OCI-LY7 (cell line): ENCODE measurements at regions not wholly inside any gene's neighbourhood (a gene's known extent, or its start where the extent isn't known, plus 50 kb on each side); places are given as distances from the start of the nearest gene placed in this dataset.

Source experiments
- BruUV-seq: library from RNA; stranded (reverse); fragments of 400-500 nt; replicated peaks from 2 replicates; lab custom pipeline; 2021; lab: Mats Ljungman, UMichigan
- CTCF ChIA-PET: fragments of 300-600 bp; sonication (Branson Sonifier 250); formaldehyde crosslinking; loops from one replicate; lab custom pipeline; 2022; ENCODE audit warnings: antibody characterized with exemption; ENCODE audit not compliant: unreplicated experiment; lab: Charles Lee
- POLR2A ChIA-PET: fragments of 300-600 bp; sonication (Branson Sonifier 250); formaldehyde crosslinking; loops from one replicate; lab custom pipeline; 2022; ENCODE audit warnings: antibody characterized with exemption; lab: Charles Lee
- DNase-seq: peaks from one replicate; pipeline ENCODE4 v3.0.0-alpha.2; 2015; ENCODE audit warnings: low spot score
- H2AFZ ChIP-seq: fragments of 200-600 bp; sonication (generic), shearing (Covaris generic); 2 replicates; pipeline ENCODE4 v1.6.1; 2014; ENCODE audit warnings: mild to moderate bottlenecking, antibody characterized with exemption, low read length, moderate library complexity
- H3K27ac ChIP-seq: fragments of 200-600 bp; sonication (generic); 2 replicates; pipeline ENCODE4 v1.5.1; 2014; ENCODE audit warnings: mixed run types, low read depth, mild to moderate bottlenecking, moderate library complexity, low read length, inconsistent platforms; ENCODE audit not compliant: poor library complexity, severe bottlenecking
- H3K36me3 ChIP-seq: fragments of 200-600 bp; sonication (generic); 2 replicates; pipeline ENCODE4 v1.6.1; 2014; ENCODE audit warnings: mild to moderate bottlenecking, antibody characterized with exemption, low read length, moderate library complexity, mixed read lengths; ENCODE audit not compliant: insufficient read depth
- H3K4me1 ChIP-seq: fragments of 200-600 bp; sonication (generic); 2 replicates; pipeline ENCODE4 v1.5.1; 2014; ENCODE audit warnings: mild to moderate bottlenecking, low read length; ENCODE audit not compliant: insufficient read depth, poor library complexity, severe bottlenecking
- H3K4me2 ChIP-seq: fragments of 200-600 bp; sonication (generic); 2 replicates; pipeline ENCODE4 v1.6.1; 2014; ENCODE audit warnings: mild to moderate bottlenecking, low read length
- H3K4me3 ChIP-seq: fragments of 200-600 bp; sonication (generic); 2 replicates; pipeline ENCODE4 v1.5.1; 2014; ENCODE audit warnings: mild to moderate bottlenecking, low read depth, low read length; ENCODE audit not compliant: poor library complexity, severe bottlenecking
- H3K79me2 ChIP-seq: fragments of 200-600 bp; sonication (generic); 2 replicates; pipeline ENCODE4 v1.6.1; 2016; ENCODE audit warnings: low read depth, mild to moderate bottlenecking, low read length, moderate library complexity, mixed read lengths; ENCODE audit not compliant: insufficient read depth
- H3K9me2 ChIP-seq: fragments of 200-600 bp; sonication (generic); 2 replicates; pipeline ENCODE4 v1.6.1; 2016; ENCODE audit warnings: mild to moderate bottlenecking, low read length, mixed read lengths; ENCODE audit not compliant: insufficient read depth
- H3K9me3 ChIP-seq: fragments of 200-600 bp; sonication (generic); 2 replicates; pipeline ENCODE4 v1.6.1; 2014; ENCODE audit warnings: mild to moderate bottlenecking, mixed run types, low read length, mixed read lengths
- H4K20me1 ChIP-seq: fragments of 200-600 bp; sonication (generic); 2 replicates; pipeline ENCODE4 v1.6.1; 2014; ENCODE audit warnings: mild to moderate bottlenecking, antibody characterized with exemption, low read length, moderate library complexity, mixed read lengths; ENCODE audit not compliant: insufficient read depth
- CTCF ChIP-seq: fragments of 200-600 bp; sonication (generic); conservative IDR thresholded peaks from 2 replicates; pipeline ENCODE4 v1.5.1; 2014; ENCODE audit warnings: mild to moderate bottlenecking, antibody characterized with exemption, low read length, moderate library complexity, mixed read lengths
- EZH2phosphoT487 ChIP-seq: fragments of 200-600 bp; sonication (generic); IDR thresholded peaks from 2 replicates; pipeline ENCODE4 v1.6.1; 2018; ENCODE audit warnings: low read depth, borderline replicate concordance, mild to moderate bottlenecking, mixed run types, antibody characterized with exemption, low read length, moderate library complexity, mixed read lengths
- intact Hi-C: fragments of 100-400 bp; cut with micrococcal nuclease; formaldehyde crosslinking; loops from one replicate; pipeline ENCODE4 v1.10.0; 2022; ENCODE audit not compliant: unreplicated experiment

DNA sequence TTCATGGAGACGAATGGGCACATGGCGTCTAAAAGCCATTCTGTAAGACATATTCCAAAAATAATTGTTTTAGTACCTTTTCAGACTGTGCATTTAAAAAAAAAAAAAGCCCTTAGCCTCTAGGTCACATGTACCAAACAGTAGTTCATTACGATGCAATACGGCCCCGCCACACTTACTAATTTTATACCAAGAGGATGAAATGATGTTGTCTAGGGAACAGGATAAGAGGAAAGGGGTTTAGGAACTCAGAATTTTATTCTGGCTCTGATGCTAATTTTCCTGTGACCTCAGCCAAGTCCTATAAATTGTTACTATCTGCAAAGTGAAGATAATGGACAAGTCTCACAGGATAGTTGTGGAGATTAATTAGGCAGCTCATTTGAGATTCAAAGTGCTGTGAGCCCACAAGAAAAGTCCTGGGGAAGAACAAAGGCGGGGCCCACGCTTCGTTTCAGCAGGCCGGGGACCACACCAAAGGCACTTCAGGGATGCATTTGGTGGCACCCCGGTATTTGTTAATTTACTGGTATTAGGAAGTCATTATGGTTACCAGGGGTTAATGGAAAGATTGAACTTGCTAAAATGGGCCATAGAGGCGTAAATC, 511.1 kb downstream of the IRS2 start:
- no peaks in the 10 kb centered on the region for H3K79me2 ChIP-seq
- H3K27ac ChIP-seq = no peak overlapping the region
- no peak overlapping the region for H2AFZ ChIP-seq
- H3K9me3 ChIP-seq = no peaks in the 10 kb centered on the region
- intact Hi-C loops = no loop called here
- H3K4me2 ChIP-seq = no peak overlapping the region
- CTCF ChIA-PET = no interaction called here
- no peak overlapping the region for H3K4me3 ChIP-seq
- H3K9me2 ChIP-seq = no peaks in the 10 kb centered on the region
- POLR2A ChIA-PET = interaction anchor here (1.3 kb wide), 1 partner anchor 7 kb away, joined by 3 read pairs; no protein-coding TSS in a partner anchor
- no peaks in the 10 kb centered on the region for H3K4me1 ChIP-seq
- TF ChIP-seq EZH2phosphoT487 (no peak), CTCF (no peak)
- H3K36me3 ChIP-seq = no peaks in the 10 kb centered on the region
- BruUV-seq = no TSS peak
- no peaks in the 10 kb centered on the region for H4K20me1 ChIP-seq
- no peak for DNase-seq

GRCh38 chr13:109274188-109274821, 512.1 kb downstream of the IRS2 start:
- Histone ChIP-seq H2AFZ (no peak overlapping the region), H3K79me2 (no peaks in the 10 kb centered on the region), H3K4me3 (no peak overlapping the region), H3K36me3 (no peaks in the 10 kb centered on the region), H3K27ac (no peak overlapping the region), H4K20me1 (no peaks in the 10 kb centered on the region), H3K4me1 (no peaks in the 10 kb centered on the region), H3K9me3 (no peaks in the 10 kb centered on the region), H3K9me2 (no peaks in the 10 kb centered on the region), H3K4me2 (no peak overlapping the region)
- ChIA-PET POLR2A (interaction anchor here (1.3 kb wide), 1 partner anchor 8 kb away, joined by 3 read pairs; no protein-coding TSS in a partner anchor), CTCF (no interaction called here)
- DNase-seq = no peak
- intact Hi-C loops = no loop called here
- BruUV-seq = no TSS peak
- TF ChIP-seq EZH2phosphoT487 = no peak
- no peak for TF ChIP-seq CTCF

DNA sequence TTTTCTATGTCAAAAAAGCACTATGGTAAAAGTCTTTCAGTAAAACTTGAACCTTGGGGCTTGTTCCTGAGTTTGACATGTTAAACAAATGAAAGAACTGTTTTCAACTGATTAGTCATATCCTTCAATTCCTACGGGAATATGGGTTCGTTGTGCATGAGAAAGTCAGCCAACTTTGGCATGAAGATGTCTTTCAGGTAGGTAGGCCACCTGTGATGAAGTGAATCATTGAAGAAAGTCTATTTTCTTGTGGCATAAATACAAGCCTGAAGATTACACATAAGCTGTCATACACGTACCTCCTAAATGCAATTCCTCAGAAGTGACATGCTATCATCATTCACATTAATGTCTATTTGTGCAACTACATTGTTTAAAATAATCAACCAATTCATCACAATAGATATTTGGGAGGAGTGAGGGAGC, 513.0 kb downstream of the IRS2 start:
- ChIA-PET CTCF (no interaction called here), POLR2A (no interaction called here)
- no peak overlapping the region for H3K27ac ChIP-seq
- no TSS peak for BruUV-seq
- H3K79me2 ChIP-seq = no peaks in the 10 kb centered on the region
- no peak for DNase-seq
- no peak overlapping the region for H2AFZ ChIP-seq
- no peaks in the 10 kb centered on the region for H3K4me1 ChIP-seq
- H3K36me3 ChIP-seq = no peaks in the 10 kb centered on the region
- H3K4me2 ChIP-seq = no peak overlapping the region
- H4K20me1 ChIP-seq = no peaks in the 10 kb centered on the region
- H3K9me3 ChIP-seq = no peaks in the 10 kb centered on the region
- intact Hi-C loops = no loop called here
- H3K4me3 ChIP-seq = no peak overlapping the region
- TF ChIP-seq CTCF (no peak), EZH2phosphoT487 (no peak)
- H3K9me2 ChIP-seq = no peaks in the 10 kb centered on the region
